Loucy (cell line): ENCODE measurements at regions not wholly inside any gene's neighbourhood (a gene's known extent, or its start where the extent isn't known, plus 50 kb on each side); places are given as distances from the start of the nearest gene placed in this dataset.

Source experiments
- H2AFZ ChIP-seq: fragments of 200-600 bp; sonication (generic); 2 replicates; pipeline ENCODE4 v1.6.0; 2016; ENCODE audit warnings: antibody characterized with exemption, mild to moderate bottlenecking, low read length, moderate library complexity
- H3F3A ChIP-seq: fragments of 200-600 bp; 2 replicates; pipeline ENCODE4 v1.6.0; 2016; ENCODE audit warnings: antibody characterized with exemption, low read depth, mild to moderate bottlenecking
- H3K27me3 ChIP-seq: fragments of 200-600 bp; sonication (generic); 2 replicates; pipeline ENCODE4 v1.6.1; 2014; ENCODE audit warnings: low read length, mild to moderate bottlenecking; ENCODE audit not compliant: insufficient read depth, poor library complexity, severe bottlenecking
- H3K36me3 ChIP-seq: fragments of 200-600 bp; sonication (generic); 2 replicates; pipeline ENCODE4 v1.6.1; 2016; ENCODE audit warnings: low read length; ENCODE audit not compliant: insufficient read depth
- H3K4me1 ChIP-seq: fragments of 200-600 bp; sonication (generic); 2 replicates; pipeline ENCODE4 v1.5.1; 2014; ENCODE audit warnings: low read length, mild to moderate bottlenecking; ENCODE audit not compliant: insufficient read depth, poor library complexity, severe bottlenecking
- H3K4me2 ChIP-seq: fragments of 200-600 bp; sonication (generic); 2 replicates; pipeline ENCODE4 v1.6.0; 2014; ENCODE audit warnings: antibody characterized with exemption, low read length, low read depth, mild to moderate bottlenecking; ENCODE audit not compliant: poor library complexity, severe bottlenecking
- H3K4me3 ChIP-seq: fragments of 200-600 bp; sonication (generic); 2 replicates; pipeline ENCODE4 v1.5.1; 2014; ENCODE audit warnings: low read length, mild to moderate bottlenecking, mixed read lengths; ENCODE audit not compliant: poor library complexity, severe bottlenecking
- H3K79me2 ChIP-seq: fragments of 200-600 bp; sonication (generic); 2 replicates; pipeline ENCODE4 v1.6.1; 2014; ENCODE audit warnings: low read length; ENCODE audit not compliant: insufficient read depth
- H3K9ac ChIP-seq: fragments of 200-600 bp; sonication (generic); 2 replicates; pipeline ENCODE4 v1.6.0; 2014; ENCODE audit warnings: mild to moderate bottlenecking, low read depth, low read length, moderate library complexity; ENCODE audit not compliant: poor library complexity, severe bottlenecking
- H3K9me2 ChIP-seq: fragments of 200-600 bp; sonication (generic); replicated peaks from 2 replicates; pipeline ENCODE4 v1.6.1; 2016; ENCODE audit warnings: low read depth, low read length, mixed read lengths
- H3K9me3 ChIP-seq: fragments of 200-600 bp; sonication (generic); 2 replicates; pipeline ENCODE4 v1.6.1; 2014; ENCODE audit warnings: mild to moderate bottlenecking, antibody characterized with exemption, low read length, low read depth; ENCODE audit not compliant: insufficient read depth
- H4K20me1 ChIP-seq: fragments of 200-600 bp; sonication (generic); 2 replicates; pipeline ENCODE4 v1.6.0; 2014; ENCODE audit warnings: antibody characterized with exemption, low read length, mild to moderate bottlenecking; ENCODE audit not compliant: insufficient read depth, poor library complexity, severe bottlenecking
- EZH2phosphoT487 ChIP-seq: fragments of 200-600 bp; IDR thresholded peaks from 2 replicates; pipeline ENCODE4 v1.6.1; 2018; ENCODE audit warnings: antibody characterized with exemption, mild to moderate bottlenecking, moderate library complexity, borderline replicate concordance
- TF ChIP-seq, protein P1 (sequence below): fragments of 200-600 bp; sonication (generic); conservative IDR thresholded peaks from 2 replicates; pipeline ENCODE4 v1.5.1; 2014; ENCODE audit warnings: mild to moderate bottlenecking, antibody characterized with exemption, low read length

DNA sequence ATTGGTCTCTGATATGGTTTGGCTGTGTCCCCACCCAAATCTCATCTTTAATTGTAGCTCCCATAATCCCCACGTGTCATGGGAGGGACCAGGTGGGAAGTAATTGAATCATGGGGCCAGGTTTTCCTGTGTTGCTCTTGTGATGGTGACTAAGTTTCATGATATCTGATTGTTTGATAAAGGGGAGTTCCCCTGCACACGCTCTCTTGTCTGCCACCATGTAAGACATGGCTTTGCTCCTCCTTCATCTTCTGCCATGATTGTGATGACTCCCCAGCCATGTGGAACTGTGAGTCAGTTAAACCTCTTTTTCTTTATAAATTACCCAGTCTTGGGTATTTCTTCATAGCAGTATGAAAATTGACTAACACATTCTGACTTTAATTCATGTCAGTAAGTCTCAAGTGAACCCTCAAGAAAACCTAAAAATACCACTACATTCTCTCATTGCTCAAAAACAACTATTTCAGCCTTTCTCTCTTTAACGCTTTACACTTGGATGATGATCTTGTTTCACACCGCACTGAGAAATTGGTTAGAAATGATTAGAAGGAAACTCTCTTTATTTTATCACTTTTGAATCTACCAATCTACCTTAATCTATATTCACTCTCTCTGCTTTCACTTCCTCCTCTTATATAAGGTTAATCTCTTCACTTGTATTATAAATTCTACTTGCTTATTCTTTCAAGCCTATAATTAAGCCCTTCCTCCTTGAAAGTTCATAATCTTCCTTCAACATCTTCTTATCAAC is 110.1 kb downstream of the GALR1 start:
- no peak overlapping the region for H3K4me3 ChIP-seq
- no peak overlapping the region for H3K9ac ChIP-seq
- H3K4me2 ChIP-seq: no peak overlapping the region
- no peaks in the 10 kb centered on the region for H3F3A ChIP-seq
- H3K4me1 ChIP-seq: no peaks in the 10 kb centered on the region
- H3K9me3 ChIP-seq: no peaks in the 10 kb centered on the region; the same call in 1 of the 2 replicates
- no peak overlapping the region for H2AFZ ChIP-seq
- no peaks in the 10 kb centered on the region for H3K36me3 ChIP-seq
- H3K9me2 ChIP-seq: no peaks in the 10 kb centered on the region
- H4K20me1 ChIP-seq: no peaks in the 10 kb centered on the region
- TF ChIP-seq, protein P1, sequence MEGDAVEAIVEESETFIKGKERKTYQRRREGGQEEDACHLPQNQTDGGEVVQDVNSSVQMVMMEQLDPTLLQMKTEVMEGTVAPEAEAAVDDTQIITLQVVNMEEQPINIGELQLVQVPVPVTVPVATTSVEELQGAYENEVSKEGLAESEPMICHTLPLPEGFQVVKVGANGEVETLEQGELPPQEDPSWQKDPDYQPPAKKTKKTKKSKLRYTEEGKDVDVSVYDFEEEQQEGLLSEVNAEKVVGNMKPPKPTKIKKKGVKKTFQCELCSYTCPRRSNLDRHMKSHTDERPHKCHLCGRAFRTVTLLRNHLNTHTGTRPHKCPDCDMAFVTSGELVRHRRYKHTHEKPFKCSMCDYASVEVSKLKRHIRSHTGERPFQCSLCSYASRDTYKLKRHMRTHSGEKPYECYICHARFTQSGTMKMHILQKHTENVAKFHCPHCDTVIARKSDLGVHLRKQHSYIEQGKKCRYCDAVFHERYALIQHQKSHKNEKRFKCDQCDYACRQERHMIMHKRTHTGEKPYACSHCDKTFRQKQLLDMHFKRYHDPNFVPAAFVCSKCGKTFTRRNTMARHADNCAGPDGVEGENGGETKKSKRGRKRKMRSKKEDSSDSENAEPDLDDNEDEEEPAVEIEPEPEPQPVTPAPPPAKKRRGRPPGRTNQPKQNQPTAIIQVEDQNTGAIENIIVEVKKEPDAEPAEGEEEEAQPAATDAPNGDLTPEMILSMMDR: no peak
- no peak for TF ChIP-seq EZH2phosphoT487
- H3K27me3 ChIP-seq: no peaks in the 10 kb centered on the region
- no peaks in the 10 kb centered on the region for H3K79me2 ChIP-seq

GRCh38 chr18:77360315-77361190 is 110.9 kb downstream of the GALR1 start:
- no peaks in the 10 kb centered on the region for H3K27me3 ChIP-seq
- H3K4me1 ChIP-seq: no peaks in the 10 kb centered on the region

DNA sequence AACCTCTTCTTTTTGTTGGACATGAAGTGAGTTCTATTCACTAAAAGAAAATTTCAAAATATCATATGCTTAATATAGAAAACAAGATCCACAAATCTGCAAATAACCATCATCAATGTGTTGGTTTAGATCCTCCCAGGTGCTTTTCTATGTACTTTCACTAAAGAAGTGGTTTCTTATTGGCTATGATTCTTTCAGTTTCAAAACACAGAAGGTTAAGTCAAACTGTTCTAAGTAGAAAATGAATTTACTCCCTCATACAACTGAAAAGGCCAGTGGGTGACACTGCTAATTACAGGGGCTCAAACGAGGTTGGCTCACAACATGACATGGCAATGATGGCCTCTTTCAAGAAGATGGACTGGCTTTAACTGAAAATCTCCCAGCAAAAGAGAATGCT is 111.7 kb downstream of the GALR1 start:
- Histone ChIP-seq H3F3A (no peaks in the 10 kb centered on the region), H3K27me3 (no peaks in the 10 kb centered on the region), H3K4me2 (no peak overlapping the region), H3K4me1 (no peaks in the 10 kb centered on the region), H3K79me2 (no peaks in the 10 kb centered on the region), H4K20me1 (no peaks in the 10 kb centered on the region), H3K9me2 (no peaks in the 10 kb centered on the region), H3K9ac (no peak overlapping the region), H3K9me3 (no peaks in the 10 kb centered on the region; the same call in 1 of the 2 replicates), H3K4me3 (no peak overlapping the region), H3K36me3 (no peaks in the 10 kb centered on the region), H2AFZ (no peak overlapping the region)
- TF ChIP-seq, protein P1: no peak

More at GRCh38 chr18:77360315-77361190, 110.9 kb downstream of the GALR1 start:
- Histone ChIP-seq H3K9me2 (no peaks in the 10 kb centered on the region), H4K20me1 (no peaks in the 10 kb centered on the region), H3K9ac (no peak overlapping the region), H3K9me3 (no peaks in the 10 kb centered on the region; the same call in 1 of the 2 replicates), H2AFZ (no peak overlapping the region), H3K36me3 (no peaks in the 10 kb centered on the region), H3K4me2 (no peak overlapping the region), H3F3A (no peaks in the 10 kb centered on the region), H3K79me2 (no peaks in the 10 kb centered on the region), H3K4me3 (no peak overlapping the region)
- TF ChIP-seq, protein P1: no peak
- no peak for TF ChIP-seq EZH2phosphoT487
